ENCODE measurements at regions not wholly inside any gene's neighbourhood (a gene's known extent, or its start where the extent isn't known, plus 50 kb on each side); places are given as distances from the start of the nearest gene placed in this dataset.
"Not testable (repeated sequence)": the region's sequence is repeated elsewhere in the genome, so short reads cannot be mapped to it uniquely, and the experiment has no call there.

DNA sequence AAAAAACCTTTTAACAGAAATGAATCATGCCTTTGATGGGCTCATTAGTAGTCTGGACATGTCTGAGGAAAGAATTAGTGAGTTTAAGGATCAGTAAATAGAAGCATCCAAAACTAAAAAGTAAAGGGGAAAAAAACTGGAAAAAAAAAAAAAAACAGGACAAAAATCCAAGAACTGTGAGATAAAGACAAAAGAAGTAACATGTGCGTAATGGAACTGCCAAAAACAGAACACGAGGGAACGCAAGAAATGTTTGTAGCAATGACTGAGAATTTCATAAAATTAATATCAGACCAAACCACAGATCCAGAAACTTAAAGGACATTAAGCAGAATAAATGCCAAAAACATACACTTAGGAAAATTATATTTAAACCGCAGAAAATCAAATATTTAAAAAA is 77.4 kb downstream of the MS4A13 start:
- no peak for DNase-seq (ENCODE audit: low read depth)
- H3K4me3 ChIP-seq (ENCODE audit: low read depth, low read length) = no peak overlapping the region
- TF ChIP-seq, protein P1, sequence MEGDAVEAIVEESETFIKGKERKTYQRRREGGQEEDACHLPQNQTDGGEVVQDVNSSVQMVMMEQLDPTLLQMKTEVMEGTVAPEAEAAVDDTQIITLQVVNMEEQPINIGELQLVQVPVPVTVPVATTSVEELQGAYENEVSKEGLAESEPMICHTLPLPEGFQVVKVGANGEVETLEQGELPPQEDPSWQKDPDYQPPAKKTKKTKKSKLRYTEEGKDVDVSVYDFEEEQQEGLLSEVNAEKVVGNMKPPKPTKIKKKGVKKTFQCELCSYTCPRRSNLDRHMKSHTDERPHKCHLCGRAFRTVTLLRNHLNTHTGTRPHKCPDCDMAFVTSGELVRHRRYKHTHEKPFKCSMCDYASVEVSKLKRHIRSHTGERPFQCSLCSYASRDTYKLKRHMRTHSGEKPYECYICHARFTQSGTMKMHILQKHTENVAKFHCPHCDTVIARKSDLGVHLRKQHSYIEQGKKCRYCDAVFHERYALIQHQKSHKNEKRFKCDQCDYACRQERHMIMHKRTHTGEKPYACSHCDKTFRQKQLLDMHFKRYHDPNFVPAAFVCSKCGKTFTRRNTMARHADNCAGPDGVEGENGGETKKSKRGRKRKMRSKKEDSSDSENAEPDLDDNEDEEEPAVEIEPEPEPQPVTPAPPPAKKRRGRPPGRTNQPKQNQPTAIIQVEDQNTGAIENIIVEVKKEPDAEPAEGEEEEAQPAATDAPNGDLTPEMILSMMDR (IDR thresholded peaks at IDR 0.05; ENCODE audit: low read depth, low read length, missing control alignments) = no peak
- in situ Hi-C loops (cut with HindIII; ENCODE audit: low sequenced_read_pairs) = no loop called here

DNA sequence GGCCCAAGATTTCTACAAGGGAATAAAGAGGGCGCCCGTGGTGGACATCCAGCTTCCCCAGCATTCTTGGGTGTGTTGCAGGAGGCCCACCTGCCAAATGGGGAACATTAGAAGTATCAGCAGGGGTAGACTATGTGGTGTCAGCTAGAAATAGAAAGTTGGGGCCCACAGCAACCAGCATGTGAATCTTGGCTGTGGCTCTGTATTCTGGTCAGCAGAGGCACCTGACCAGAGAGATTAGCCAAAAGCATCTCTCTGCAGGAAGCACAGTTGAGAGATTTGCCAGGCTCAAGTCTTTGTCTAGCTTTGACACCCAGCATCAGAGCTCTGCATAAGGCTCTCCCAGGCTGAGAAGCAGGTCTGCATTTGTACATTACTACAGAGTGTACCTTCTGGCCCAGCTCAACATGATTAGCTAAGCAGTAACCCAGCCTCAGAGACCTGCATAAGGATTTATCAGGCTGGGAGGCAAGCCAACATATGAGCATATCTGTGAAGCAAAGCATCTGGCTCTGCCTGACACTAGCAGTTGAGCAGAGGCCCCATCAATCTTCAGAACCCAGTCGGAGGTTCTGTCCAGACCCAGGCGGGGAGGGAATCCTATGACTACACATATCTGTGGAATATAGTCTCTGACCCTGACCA is 79.9 kb downstream of the MS4A13 start:
- in situ Hi-C loops (cut with HindIII; ENCODE audit: low sequenced_read_pairs) = no loop called here
- TF ChIP-seq, protein P1 (IDR thresholded peaks at IDR 0.05; ENCODE audit: low read depth, low read length, missing control alignments) = no peak
- no peak for DNase-seq (ENCODE audit: low read depth)
- no peak overlapping the region for H3K4me3 ChIP-seq (ENCODE audit: low read depth, low read length)

DNA sequence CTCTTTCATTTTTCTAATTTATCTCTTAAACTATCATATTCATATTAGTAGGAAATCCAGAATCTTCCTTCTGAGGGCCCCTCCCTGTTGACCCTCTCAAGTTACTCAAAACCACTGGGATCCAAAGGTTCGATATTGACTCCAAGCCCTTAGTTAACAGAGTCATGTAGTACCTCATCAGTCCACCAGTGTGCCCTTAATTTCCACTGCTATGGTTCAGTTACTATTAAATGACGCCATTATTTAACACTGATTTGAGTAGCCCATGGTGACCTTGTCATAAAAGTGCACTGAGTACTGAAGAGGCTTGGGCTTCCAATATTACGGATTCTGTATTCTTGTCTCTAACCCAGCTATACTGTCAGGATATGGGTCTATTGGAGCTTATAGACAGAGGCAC is 91.9 kb upstream of the MS4A8 start:
- no peak for DNase-seq (ENCODE audit: low read depth)
- TF ChIP-seq, protein P1 (IDR thresholded peaks at IDR 0.05; ENCODE audit: low read depth, low read length, missing control alignments) = no peak

DNA sequence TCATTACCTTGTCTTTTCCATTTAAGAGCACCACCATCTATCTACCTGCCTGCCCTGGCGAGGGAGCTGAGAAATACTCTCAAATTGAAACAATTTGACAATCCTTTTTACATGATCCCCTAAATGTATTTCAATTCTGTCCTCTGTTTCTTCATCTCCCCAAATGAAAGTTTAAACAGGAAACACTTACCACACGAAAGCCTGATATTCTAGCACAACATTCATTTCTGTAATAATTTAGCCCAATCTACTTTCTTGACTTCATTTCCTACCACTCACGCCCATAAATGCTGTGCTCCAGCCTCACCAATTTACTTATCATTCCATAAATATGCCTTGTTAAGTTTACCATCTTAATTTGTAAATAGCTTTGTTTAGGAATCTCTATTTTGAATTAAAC is 89.8 kb upstream of the MS4A8 start:
- TF ChIP-seq, protein P1 (IDR thresholded peaks at IDR 0.05; ENCODE audit: low read depth, low read length, missing control alignments) = no peak
- in situ Hi-C loops (cut with HindIII; ENCODE audit: low sequenced_read_pairs) = no loop called here
- DNase-seq (ENCODE audit: low read depth) = no peak
- no peak overlapping the region for H3K4me3 ChIP-seq (ENCODE audit: low read depth, low read length)

More for the DNA sequence above, 91.9 kb upstream of the MS4A8 start:
- in situ Hi-C loops (cut with HindIII; ENCODE audit: low sequenced_read_pairs) = no loop called here
- no peak overlapping the region for H3K4me3 ChIP-seq (ENCODE audit: low read depth, low read length)

DNA sequence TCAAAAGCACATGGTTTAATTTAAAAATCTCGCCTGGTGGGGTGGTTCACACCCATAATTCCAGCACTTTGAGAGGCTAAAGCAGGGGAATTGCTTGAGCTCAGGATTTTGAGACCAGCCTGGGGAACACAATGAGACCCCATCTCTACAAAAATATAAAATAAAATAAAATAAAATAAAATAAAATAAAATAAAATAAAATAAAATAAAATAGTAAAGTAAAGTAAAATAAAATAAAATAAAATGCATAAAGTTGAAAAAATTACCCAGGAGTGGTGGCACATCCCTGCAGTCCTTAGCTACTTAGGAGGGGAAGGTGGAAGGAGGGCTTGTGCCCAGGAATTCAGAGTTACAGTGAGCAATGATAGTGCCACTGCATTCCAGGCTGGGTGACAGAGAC is 88.7 kb upstream of the MS4A8 start:
- H3K4me3 ChIP-seq (ENCODE audit: low read depth, low read length) = no peak overlapping the region
- no peak for DNase-seq (ENCODE audit: low read depth)
- TF ChIP-seq, protein P1 (IDR thresholded peaks at IDR 0.05; ENCODE audit: low read depth, low read length, missing control alignments) = no peak
- in situ Hi-C loops (cut with HindIII; ENCODE audit: low sequenced_read_pairs) = no loop called here

DNA sequence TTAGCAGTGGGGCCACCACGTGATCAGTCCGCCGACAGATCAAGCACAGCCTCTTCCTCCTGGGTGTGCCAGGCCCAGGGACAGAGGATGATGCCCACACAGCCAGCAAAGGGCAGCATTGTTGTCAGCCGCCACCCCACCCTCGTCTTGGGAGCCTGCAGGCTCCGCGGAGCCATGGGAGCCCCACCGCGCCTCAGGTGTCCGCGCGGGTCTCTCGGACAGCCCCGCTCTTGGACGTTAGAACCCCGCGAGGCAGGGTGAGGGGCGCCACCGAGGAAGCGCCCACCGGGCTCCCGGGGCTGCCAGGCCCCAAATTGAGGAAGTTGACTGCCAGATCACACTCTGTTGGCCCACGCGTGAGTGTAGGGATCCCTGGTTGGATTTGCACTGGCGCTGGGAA is 83.9 kb upstream of the MS4A8 start:
- TF ChIP-seq, protein P1 (IDR thresholded peaks at IDR 0.05; ENCODE audit: low read depth, low read length, missing control alignments) = no peak
- in situ Hi-C loops (cut with HindIII; ENCODE audit: low sequenced_read_pairs) = no loop called here
- no peak overlapping the region for H3K4me3 ChIP-seq (ENCODE audit: low read depth, low read length)
- no peak for DNase-seq (ENCODE audit: low read depth)

DNA sequence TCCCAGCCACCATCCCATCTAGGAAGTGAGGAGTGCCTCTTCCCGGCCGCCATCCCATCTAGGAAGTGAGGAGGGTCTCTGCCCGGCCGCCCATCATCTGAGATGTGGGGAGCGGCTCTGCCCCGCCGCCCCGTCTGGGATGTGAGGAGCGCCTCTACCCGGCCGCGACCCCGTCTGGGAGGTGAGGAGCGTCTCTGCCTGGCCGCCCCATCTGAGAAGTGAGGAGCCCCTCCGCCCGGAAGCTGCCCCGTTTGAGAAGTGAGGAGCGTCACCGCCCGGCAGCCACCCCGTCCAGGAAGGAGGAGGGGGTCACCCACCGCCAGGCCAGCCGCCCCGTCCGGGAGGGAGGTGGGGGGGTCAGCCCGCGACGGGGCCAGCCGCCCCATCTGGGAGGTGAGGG is 77.5 kb upstream of the MS4A8 start:
- H3K4me3 ChIP-seq (ENCODE audit: low read depth, low read length); DNase-seq (ENCODE audit: low read depth); in situ Hi-C loops (cut with HindIII; ENCODE audit: low sequenced_read_pairs): not testable (repeated sequence)

DNA sequence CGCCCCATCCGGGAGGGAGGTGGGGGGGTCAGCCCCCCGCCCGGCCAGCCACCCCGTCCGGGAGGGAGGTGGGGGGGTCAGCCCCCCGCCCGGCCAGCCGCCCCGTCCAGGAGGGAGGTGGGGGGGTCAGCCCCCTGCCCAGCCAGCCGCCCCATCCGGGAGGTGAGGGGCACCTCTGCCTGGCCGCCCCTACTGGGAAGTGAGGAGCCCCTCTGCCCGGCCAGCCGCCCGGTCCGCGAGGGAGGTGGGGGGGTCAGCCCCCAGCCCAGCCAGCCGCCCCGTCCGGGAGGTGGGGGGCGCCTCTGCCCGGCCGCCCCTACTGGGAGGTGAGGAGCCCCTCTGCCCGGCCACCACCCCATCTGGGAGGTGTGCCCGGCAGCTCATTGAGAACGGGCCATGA is 76.6 kb upstream of the MS4A8 start:
- H3K4me3 ChIP-seq (ENCODE audit: low read depth, low read length); DNase-seq (ENCODE audit: low read depth); in situ Hi-C loops (cut with HindIII; ENCODE audit: low sequenced_read_pairs): not testable (repeated sequence)

Measured in astrocyte of the cerebellum (primary cell).